ENCODE measurements at regions not wholly inside any gene's neighbourhood (a gene's known extent, or its start where the extent isn't known, plus 50 kb on each side); places are given as distances from the start of the nearest gene placed in this dataset.

- H3K9ac ChIP-seq (ENCODE audit: low read depth in 1 of 2, low read length in 2 of 2): no peak overlapping the region
- H3K36me3 ChIP-seq (ENCODE audit: control insufficient read depth in 2 of 2, insufficient read depth in 2 of 2, low read length in 2 of 2): no peaks in the 10 kb centered on the region
- peaks cover 0 to 2% of the 10 kb centered on the region in 2 donors for H3K27me3 ChIP-seq (ENCODE audit: control insufficient read depth in 2 of 2, insufficient read depth in 2 of 2, low read length in 2 of 2)
- H3K27ac ChIP-seq (ENCODE audit: low read depth in 2 of 2, low read length in 2 of 2): no peak overlapping the region
- H3K4me1 ChIP-seq (ENCODE audit: control insufficient read depth in 2 of 2, insufficient read depth in 2 of 2, low read length in 2 of 2): peaks cover 0 to 7% of the 10 kb centered on the region in 2 donors
- no peak overlapping the region for H3K4me3 ChIP-seq (ENCODE audit: low read length in 2 of 2)
- H3K9me3 ChIP-seq (ENCODE audit: control insufficient read depth in 2 of 2, low read length in 2 of 2): no peaks in the 10 kb centered on the region
Observed at GRCh38 chr11:69934861-69935494, 115.8 kb upstream of the FGF3 start.

GRCh38 chr11:69935941-69936505 lies 116.8 kb upstream of the FGF3 start:
- Histone ChIP-seq H3K9ac (ENCODE audit: low read depth in 1 of 2, low read length in 2 of 2) (no peak overlapping the region), H3K27me3 (ENCODE audit: control insufficient read depth in 2 of 2, insufficient read depth in 2 of 2, low read length in 2 of 2) (peaks cover 0 to 2% of the 10 kb centered on the region in 2 donors), H3K27ac (ENCODE audit: low read depth in 2 of 2, low read length in 2 of 2) (no peak overlapping the region), H3K36me3 (ENCODE audit: control insufficient read depth in 2 of 2, insufficient read depth in 2 of 2, low read length in 2 of 2) (no peaks in the 10 kb centered on the region), H3K9me3 (ENCODE audit: control insufficient read depth in 2 of 2, low read length in 2 of 2) (no peaks in the 10 kb centered on the region), H3K4me1 (ENCODE audit: control insufficient read depth in 2 of 2, insufficient read depth in 2 of 2, low read length in 2 of 2) (peaks cover 0 to 7% of the 10 kb centered on the region in 2 donors), H3K4me3 (ENCODE audit: low read length in 2 of 2) (no peak overlapping the region)

GRCh38 chr11:69936771-69937170 lies 117.6 kb upstream of the FGF3 start:
- H3K27ac ChIP-seq (ENCODE audit: low read depth in 2 of 2, low read length in 2 of 2): no peak overlapping the region
- no peaks in the 10 kb centered on the region for H3K9me3 ChIP-seq (ENCODE audit: control insufficient read depth in 2 of 2, low read length in 2 of 2)
- H3K9ac ChIP-seq (ENCODE audit: low read depth in 1 of 2, low read length in 2 of 2): no peak overlapping the region
- peaks cover 0 to 7% of the 10 kb centered on the region in 2 donors for H3K4me1 ChIP-seq (ENCODE audit: control insufficient read depth in 2 of 2, insufficient read depth in 2 of 2, low read length in 2 of 2)
- no peaks in the 10 kb centered on the region for H3K36me3 ChIP-seq (ENCODE audit: control insufficient read depth in 2 of 2, insufficient read depth in 2 of 2, low read length in 2 of 2)
- H3K27me3 ChIP-seq (ENCODE audit: control insufficient read depth in 2 of 2, insufficient read depth in 2 of 2, low read length in 2 of 2): peaks cover 0 to 2% of the 10 kb centered on the region in 2 donors
- no peak overlapping the region for H3K4me3 ChIP-seq (ENCODE audit: low read length in 2 of 2)

GRCh38 chr11:69938206-69938605 lies 119.0 kb upstream of the FGF3 start:
- H3K36me3 ChIP-seq (ENCODE audit: control insufficient read depth in 2 of 2, insufficient read depth in 2 of 2, low read length in 2 of 2): no peaks in the 10 kb centered on the region
- H3K9me3 ChIP-seq (ENCODE audit: control insufficient read depth in 2 of 2, low read length in 2 of 2): no peaks in the 10 kb centered on the region
- no peak overlapping the region for H3K27ac ChIP-seq (ENCODE audit: low read depth in 2 of 2, low read length in 2 of 2)
- H3K9ac ChIP-seq (ENCODE audit: low read depth in 1 of 2, low read length in 2 of 2): no peak overlapping the region
- no peak overlapping the region for H3K4me3 ChIP-seq (ENCODE audit: low read length in 2 of 2)
- H3K27me3 ChIP-seq (ENCODE audit: control insufficient read depth in 2 of 2, insufficient read depth in 2 of 2, low read length in 2 of 2): peaks cover 0 to 2% of the 10 kb centered on the region in 2 donors
- H3K4me1 ChIP-seq (ENCODE audit: control insufficient read depth in 2 of 2, insufficient read depth in 2 of 2, low read length in 2 of 2): peaks cover 0 to 7% of the 10 kb centered on the region in 2 donors

DNA sequence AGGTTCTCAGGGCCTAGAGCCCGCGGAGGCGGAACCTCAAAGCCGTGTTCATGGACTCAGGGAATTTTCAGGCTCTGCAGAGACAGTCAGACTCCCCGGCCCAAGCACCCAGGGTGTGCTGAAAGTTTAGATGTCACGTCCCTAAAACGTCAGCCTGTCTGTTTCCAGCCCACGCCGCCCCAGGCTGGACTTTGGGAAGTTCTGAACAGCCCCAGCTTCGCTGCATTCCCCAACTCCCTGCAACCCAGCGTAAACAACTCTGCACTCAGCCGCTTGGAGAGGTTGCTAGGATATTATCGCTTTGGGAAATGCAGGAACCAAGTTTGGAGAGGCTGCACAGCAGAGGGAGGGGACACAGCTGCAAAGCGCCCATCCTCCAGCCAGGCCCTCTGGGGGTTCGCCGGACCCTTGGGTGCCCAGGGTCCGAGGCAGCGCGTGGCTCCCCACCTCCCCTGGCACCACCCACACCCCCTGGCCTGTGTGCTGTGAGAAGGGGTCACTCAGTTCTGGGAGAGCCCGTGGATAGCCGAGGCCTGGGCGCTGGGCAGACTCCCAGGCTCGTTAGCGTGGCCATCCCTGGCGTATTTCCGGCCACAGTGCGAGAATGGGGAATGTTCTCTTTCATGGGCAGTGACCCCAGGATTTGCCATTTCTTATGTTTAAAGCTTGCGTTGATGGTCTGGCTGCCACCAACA lies 120.5 kb upstream of the FGF3 start:
- Histone ChIP-seq H3K27ac (ENCODE audit: low read depth in 2 of 2, low read length in 2 of 2) (peak overlapping the region; percentile 4 to 29), H3K9me3 (ENCODE audit: control insufficient read depth in 2 of 2, low read length in 2 of 2) (no peaks in the 10 kb centered on the region), H3K4me3 (ENCODE audit: low read length in 2 of 2) (peak overlapping the region in 1 of 2 donors; percentile 10), H3K27me3 (ENCODE audit: control insufficient read depth in 2 of 2, insufficient read depth in 2 of 2, low read length in 2 of 2) (peaks cover 0 to 4% of the 10 kb centered on the region in 2 donors), H3K4me1 (ENCODE audit: control insufficient read depth in 2 of 2, insufficient read depth in 2 of 2, low read length in 2 of 2) (peaks cover 0 to 7% of the 10 kb centered on the region in 2 donors), H3K36me3 (ENCODE audit: control insufficient read depth in 2 of 2, insufficient read depth in 2 of 2, low read length in 2 of 2) (no peaks in the 10 kb centered on the region), H3K9ac (ENCODE audit: low read depth in 1 of 2, low read length in 2 of 2) (no peak overlapping the region)

DNA sequence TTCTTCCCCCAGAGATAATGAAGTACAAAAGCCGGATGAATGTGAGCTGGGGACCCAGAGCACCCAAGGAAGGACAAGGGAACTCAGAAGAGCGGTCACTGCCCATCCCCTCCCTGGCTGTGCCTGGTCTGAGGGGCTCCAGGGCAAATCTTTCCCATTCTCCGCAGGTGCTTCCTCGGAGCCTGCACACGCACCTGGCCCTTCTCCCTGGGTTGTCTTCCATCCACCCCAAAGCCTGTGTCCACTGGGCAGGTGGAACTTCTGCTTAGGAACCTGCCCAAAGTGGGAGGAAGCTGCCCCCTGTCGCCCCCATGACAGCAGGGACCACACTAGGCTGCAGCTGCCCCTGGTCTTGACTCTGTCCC lies 121.0 kb upstream of the FGF3 start:
- H3K36me3 ChIP-seq (ENCODE audit: control insufficient read depth in 2 of 2, insufficient read depth in 2 of 2, low read length in 2 of 2): no peaks in the 10 kb centered on the region
- H3K27ac ChIP-seq (ENCODE audit: low read depth in 2 of 2, low read length in 2 of 2): peak overlapping the region in 1 of 2 donors; percentile 29
- no peak overlapping the region for H3K9ac ChIP-seq (ENCODE audit: low read depth in 1 of 2, low read length in 2 of 2)
- H3K4me3 ChIP-seq (ENCODE audit: low read length in 2 of 2): no peak overlapping the region
- H3K9me3 ChIP-seq (ENCODE audit: control insufficient read depth in 2 of 2, low read length in 2 of 2): no peaks in the 10 kb centered on the region
- peaks cover 0 to 4% of the 10 kb centered on the region in 2 donors for H3K27me3 ChIP-seq (ENCODE audit: control insufficient read depth in 2 of 2, insufficient read depth in 2 of 2, low read length in 2 of 2)
- peaks cover 0 to 7% of the 10 kb centered on the region in 2 donors for H3K4me1 ChIP-seq (ENCODE audit: control insufficient read depth in 2 of 2, insufficient read depth in 2 of 2, low read length in 2 of 2)

DNA sequence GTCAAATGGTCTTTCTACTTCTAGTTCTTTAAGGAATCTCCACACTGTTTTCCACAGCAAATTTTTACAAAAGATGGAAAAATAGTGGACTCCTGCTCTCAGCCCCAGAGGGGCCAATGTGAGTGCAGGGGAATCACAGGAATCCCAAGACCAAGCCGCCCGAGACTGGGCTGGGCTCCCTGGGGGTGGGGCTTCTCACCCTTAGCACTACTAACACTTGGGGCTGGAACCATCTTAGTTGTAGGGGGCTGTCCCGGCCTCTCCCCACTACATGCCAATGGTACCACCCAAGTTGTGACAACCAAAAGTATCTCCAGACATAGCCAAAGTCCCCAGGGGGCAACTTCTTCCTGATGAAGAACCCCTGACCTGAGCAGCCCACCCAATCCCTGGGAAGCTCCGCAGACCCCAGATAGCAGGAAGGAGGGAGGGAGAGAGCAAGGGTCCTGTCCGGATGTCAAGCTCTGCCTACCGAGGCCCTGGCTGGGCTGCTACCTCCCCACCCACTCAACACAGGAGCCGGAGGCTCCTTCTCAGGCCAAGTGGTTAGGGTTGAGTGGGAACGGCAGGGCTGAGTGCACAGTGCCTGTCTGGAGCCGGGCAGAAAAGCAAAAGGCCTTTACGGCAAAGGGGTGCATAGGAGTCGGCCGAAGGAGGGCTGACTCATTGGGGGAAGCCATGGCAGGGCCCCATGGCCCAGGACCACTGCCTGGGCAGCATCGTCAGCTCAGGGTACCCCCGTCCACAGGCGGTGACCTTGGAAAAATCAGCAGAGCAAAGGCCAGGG lies 122.5 kb upstream of the FGF3 start:
- H3K27ac ChIP-seq (ENCODE audit: low read depth in 2 of 2, low read length in 2 of 2): no peak overlapping the region
- no peaks in the 10 kb centered on the region for H3K9me3 ChIP-seq (ENCODE audit: control insufficient read depth in 2 of 2, low read length in 2 of 2)

GRCh38 chr11:69942333-69942820 lies 123.2 kb upstream of the FGF3 start:
- H3K4me3 ChIP-seq (ENCODE audit: low read length in 2 of 2): no peak overlapping the region
- H3K9me3 ChIP-seq (ENCODE audit: control insufficient read depth in 2 of 2, low read length in 2 of 2): no peaks in the 10 kb centered on the region
- H3K27me3 ChIP-seq (ENCODE audit: control insufficient read depth in 2 of 2, insufficient read depth in 2 of 2, low read length in 2 of 2): peaks cover 0 to 4% of the 10 kb centered on the region in 2 donors
- H3K9ac ChIP-seq (ENCODE audit: low read depth in 1 of 2, low read length in 2 of 2): no peak overlapping the region
- peaks cover 0 to 7% of the 10 kb centered on the region in 2 donors for H3K4me1 ChIP-seq (ENCODE audit: control insufficient read depth in 2 of 2, insufficient read depth in 2 of 2, low read length in 2 of 2)
- H3K36me3 ChIP-seq (ENCODE audit: control insufficient read depth in 2 of 2, insufficient read depth in 2 of 2, low read length in 2 of 2): no peaks in the 10 kb centered on the region
- H3K27ac ChIP-seq (ENCODE audit: low read depth in 2 of 2, low read length in 2 of 2): no peak overlapping the region

More for the DNA sequence above, 122.5 kb upstream of the FGF3 start:
- H3K4me3 ChIP-seq (ENCODE audit: low read length in 2 of 2): no peak overlapping the region
- H3K4me1 ChIP-seq (ENCODE audit: control insufficient read depth in 2 of 2, insufficient read depth in 2 of 2, low read length in 2 of 2): peaks cover 0 to 7% of the 10 kb centered on the region in 2 donors
- peaks cover 0 to 4% of the 10 kb centered on the region in 2 donors for H3K27me3 ChIP-seq (ENCODE audit: control insufficient read depth in 2 of 2, insufficient read depth in 2 of 2, low read length in 2 of 2)
- no peak overlapping the region for H3K9ac ChIP-seq (ENCODE audit: low read depth in 1 of 2, low read length in 2 of 2)
- no peaks in the 10 kb centered on the region for H3K36me3 ChIP-seq (ENCODE audit: control insufficient read depth in 2 of 2, insufficient read depth in 2 of 2, low read length in 2 of 2)

- no peaks in the 10 kb centered on the region for H3K9me3 ChIP-seq (ENCODE audit: control insufficient read depth in 2 of 2, low read length in 2 of 2)
- H3K27me3 ChIP-seq (ENCODE audit: control insufficient read depth in 2 of 2, insufficient read depth in 2 of 2, low read length in 2 of 2): peaks cover 0 to 4% of the 10 kb centered on the region in 2 donors
- H3K4me3 ChIP-seq (ENCODE audit: low read length in 2 of 2): no peak overlapping the region
- peaks cover 0 to 11% of the 10 kb centered on the region in 2 donors for H3K4me1 ChIP-seq (ENCODE audit: control insufficient read depth in 2 of 2, insufficient read depth in 2 of 2, low read length in 2 of 2)
- no peak overlapping the region for H3K9ac ChIP-seq (ENCODE audit: low read depth in 1 of 2, low read length in 2 of 2)
- no peaks in the 10 kb centered on the region for H3K36me3 ChIP-seq (ENCODE audit: control insufficient read depth in 2 of 2, insufficient read depth in 2 of 2, low read length in 2 of 2)
- H3K27ac ChIP-seq (ENCODE audit: low read depth in 2 of 2, low read length in 2 of 2): no peak overlapping the region
Observed at GRCh38 chr11:69943066-69943465, 123.8 kb upstream of the FGF3 start.
